ENCODE measurements at regions not wholly inside any gene's neighbourhood (a gene's known extent, or its start where the extent isn't known, plus 50 kb on each side); places are given as distances from the start of the nearest gene placed in this dataset.

- DNase-seq, result peak; percentile 59
These were observed 213.0 kb upstream of the CELF4 start for GRCh38 chr18:37778417-37779165.

DNA sequence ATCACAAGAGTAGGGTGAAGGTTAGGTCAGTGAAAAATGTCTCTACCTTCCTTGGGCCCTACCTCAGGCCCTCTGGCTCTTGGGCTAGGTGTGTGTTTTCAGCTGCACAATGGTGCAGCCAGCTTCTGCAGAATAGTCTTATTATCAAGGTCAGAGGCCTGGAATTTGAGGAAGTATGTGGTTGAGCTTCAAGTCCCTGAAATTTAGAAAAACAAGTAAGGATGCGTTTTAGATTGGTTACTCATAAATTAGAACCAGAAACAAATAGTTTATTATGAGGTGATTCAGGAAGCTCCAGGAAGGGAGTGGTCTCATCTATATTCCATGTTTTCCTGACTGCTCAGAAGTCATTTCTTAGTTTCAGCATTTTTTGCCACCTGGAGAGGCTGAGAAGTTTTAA is 204.2 kb upstream of the CELF4 start:
- no peak for DNase-seq

DNA sequence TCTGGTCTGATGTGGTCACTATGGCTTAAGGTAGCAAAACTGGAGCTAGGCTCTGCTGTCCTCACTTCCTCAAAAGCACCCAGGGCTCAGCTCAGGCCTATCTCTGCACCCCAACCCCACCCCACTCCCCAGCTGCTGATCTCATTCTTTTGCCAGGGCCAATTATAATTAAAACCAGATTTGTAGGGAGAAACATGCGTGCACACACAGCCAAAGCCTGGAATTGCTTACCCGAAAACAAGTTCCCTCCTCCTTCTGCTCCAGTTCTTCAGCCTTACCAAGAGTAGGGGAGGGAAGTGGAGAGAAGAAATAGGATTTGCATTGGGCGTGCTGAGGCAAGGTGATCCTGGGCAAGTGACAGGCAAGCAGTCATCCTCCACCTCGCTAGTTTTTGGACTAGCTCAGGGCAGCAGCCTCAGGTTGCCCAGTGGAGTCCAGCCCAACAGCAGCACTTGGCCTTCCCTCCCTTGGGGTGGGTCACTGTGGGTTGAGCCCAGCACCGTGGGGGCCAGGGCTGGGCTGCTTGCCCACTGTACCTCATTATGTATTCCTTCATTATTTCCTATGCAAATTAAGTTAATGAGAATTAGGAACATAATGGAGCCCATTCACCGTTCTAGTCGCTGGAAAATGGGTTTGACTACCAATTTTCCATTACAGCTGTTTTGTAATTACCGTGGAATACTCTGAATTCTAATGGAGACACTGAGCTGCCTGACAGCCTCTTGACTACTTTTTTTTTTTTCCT is 199.1 kb upstream of the CELF4 start:
- DNase-seq, result no peak

DNA sequence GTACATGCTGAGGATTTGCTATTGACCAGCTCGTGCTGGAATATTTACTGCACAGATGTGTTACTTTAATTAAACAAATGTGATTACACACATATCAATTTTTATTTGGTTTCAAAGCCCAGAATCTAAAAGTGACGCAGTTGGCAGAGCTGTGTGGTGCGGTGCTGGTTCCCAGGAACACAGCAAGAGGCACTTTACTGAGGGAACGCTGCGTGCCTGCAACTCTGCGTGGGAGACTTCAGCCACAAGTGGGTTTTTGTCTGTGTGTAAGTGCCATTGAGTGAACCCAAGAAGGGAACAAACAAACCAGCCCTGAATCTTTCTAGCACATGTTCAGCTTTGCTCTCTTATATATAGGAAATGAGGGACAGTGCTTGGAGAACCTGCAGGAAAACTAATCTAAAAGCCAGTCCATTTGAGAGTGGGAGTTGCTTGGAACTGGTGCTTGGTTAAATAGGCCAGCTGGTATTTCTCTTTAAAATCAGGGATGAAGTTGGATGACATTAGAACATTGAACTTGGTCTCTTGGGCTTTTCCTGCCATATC is 196.6 kb upstream of the CELF4 start:
- DNase-seq, result no peak

DNA sequence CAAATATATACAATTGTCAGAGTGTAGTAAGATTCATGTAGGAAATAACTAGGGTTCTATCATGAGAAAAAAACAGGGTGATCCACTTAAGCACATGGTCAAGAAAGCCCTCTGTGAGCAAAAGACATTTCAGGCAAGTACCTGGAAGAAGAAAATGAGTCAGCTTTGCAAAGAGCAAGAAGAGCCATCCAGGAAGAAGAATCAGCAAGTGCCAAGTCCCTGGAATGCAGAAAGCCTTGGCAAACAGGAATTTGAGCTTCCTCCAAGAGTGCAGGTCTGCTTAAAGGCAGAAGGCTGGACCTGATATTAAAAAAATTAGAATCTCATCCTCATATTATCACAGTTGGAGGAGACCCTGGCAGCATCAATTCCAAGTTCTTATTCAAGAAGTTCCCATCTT is 188.5 kb upstream of the CELF4 start:
- DNase-seq, result no peak

GRCh38 chr18:37742436-37742835 is 176.8 kb upstream of the CELF4 start:
- DNase-seq, result no peak

GRCh38 chr18:37741032-37741623 is 175.5 kb upstream of the CELF4 start:
- no peak for DNase-seq

DNA sequence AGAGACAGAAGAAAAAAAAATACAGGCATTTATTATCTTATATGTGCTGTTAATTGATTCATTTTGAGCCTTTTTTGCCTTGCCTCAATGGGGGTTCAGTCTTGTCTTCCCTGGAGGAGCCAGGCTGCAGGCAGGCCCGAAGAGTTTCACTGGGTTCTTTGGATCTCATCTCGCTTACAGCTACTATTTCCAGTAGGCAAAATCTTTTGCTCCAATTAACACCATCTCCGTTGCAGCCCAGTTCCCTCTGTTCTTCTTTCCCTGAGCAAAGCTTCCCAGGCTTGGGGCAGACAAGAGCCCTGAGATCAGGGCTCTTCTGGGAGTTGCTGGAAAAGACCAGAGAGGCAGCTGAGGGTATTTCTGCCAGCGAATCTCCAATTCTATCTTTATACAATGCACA is 168.8 kb upstream of the CELF4 start:
- DNase-seq, result no peak

DNA sequence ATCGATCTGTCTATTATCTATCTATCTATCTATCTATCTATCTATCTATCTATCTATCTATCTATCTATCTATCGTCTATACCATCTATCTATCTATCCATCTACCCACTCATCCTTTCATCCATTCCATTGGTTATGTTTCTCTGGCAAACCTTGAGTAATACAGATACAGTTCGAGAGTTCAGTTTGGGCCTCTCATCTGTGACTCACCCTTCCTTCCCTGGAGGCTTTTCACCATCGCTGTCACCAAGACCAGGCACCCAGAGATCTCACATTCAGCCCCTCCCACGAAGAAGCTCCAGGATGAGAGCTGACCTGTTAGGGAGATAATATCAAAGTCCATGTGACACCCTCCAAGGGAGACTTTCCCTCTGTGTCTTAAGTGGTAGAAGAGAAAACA is 164.1 kb upstream of the CELF4 start:
- DNase-seq, result no peak

- DNase-seq, result no peak
These were observed 158.6 kb upstream of the CELF4 start for GRCh38 chr18:37724206-37724605.

DNA sequence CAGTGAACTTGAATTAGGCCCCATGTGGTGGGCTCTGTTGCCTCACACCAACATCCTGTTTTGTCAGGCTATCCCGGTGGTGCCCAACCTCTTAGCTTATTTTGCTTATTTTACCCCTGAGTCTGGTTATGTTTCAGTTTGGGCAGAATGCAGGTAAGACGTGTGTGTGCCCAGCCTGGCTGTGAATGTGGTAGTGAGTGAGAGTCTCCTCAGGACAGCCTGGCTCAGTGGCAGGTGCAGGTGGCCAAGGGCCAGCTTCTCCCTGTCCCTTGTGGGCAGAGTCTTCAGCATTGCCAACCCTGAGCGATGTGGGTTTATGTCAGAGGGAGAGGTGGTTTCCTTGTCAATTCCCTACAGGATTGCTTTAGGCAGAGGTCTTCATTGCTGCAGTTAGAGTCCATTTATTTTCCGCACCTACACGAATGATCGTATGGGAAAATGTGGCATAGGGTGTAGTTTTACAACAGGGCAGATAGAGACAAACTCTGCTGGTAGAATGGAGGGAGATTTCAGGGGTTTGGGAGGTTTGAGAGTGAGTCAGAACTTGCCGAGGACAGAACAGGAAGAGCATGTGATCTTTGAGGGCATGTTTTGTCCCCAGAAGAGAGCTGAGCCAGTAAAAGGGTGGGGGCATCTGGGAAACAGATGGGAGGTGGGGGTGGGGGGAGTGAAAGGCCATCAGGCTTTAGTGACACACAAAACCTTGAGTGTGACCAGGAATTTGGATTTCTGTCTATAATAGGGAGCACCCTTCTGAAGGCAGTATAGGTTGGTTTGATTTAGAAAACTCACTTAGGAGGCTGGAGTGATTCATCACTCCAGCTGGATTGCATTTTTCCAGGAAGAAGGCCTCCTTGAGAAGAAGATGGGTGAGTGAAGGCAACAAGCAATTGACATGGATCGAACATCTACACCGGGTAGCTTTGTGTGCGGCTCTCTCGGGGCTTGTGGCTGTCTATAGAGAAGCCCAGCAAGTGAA is 156.2 kb upstream of the CELF4 start:
- no peak for DNase-seq

- no peak for DNase-seq
These were observed 155.1 kb upstream of the CELF4 start for GRCh38 chr18:37720663-37721062.

DNA sequence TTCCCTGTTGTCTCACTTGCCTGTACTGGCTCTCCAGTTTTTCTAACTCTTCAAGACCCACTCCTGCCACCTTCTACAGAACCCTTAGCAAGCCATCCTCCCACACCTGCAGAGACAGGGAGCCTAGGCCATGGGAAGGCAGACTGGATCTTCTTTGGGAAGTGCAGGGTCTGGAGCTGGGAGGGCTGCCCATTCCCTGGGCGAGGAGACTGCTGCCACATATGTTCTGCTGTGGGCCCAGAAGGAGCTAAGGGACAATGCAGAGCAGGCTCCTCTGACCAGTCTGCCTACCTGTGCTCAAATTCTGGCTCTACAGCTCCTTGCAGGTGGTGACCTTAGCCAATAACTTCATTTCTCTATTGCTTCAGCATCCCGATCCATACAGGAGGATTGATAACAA is 152.1 kb upstream of the CELF4 start:
- DNase-seq, result no peak

DNA sequence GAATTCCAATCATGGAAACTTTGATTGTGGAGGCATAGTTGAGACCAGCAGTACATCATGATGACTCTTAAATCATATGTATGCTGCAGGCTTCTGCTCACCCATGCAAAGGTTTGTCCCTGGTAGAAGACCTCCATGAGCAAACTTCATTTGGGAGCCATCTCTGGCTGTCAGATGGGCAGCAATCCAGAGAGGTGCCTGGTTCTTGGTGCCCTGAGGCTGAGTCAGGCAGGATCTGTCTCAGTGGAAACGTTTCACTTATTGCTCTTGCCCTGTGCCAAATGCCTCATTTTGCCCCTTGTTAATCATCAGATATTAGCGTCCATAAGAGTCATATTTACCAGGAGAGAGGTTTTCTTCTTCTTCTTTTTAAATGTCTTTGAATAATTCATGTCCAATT is 151.5 kb upstream of the CELF4 start:
- DNase-seq, result no peak

- no peak for DNase-seq
These were observed 150.6 kb upstream of the CELF4 start for GRCh38 chr18:37716106-37716735.

DNA sequence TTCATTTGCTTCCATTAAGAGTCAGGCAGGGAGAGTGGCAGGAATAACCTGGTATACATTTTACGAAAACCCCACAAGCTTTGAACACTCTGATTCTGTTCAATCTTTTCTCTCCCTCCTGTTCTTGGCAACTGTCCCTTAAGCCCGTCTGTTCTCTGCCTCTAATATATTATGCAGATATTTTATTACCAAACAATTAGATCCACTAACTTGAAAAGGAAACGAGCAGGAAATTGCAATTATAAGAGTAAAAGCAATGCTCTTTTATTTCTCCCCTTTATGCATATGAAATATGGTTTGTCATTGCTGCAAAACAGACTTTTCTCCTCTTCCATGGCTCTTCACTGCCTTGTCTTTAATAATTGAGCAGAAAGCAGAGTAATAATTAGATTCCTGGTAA is 149.1 kb upstream of the CELF4 start:
- DNase-seq, result no peak

DNA sequence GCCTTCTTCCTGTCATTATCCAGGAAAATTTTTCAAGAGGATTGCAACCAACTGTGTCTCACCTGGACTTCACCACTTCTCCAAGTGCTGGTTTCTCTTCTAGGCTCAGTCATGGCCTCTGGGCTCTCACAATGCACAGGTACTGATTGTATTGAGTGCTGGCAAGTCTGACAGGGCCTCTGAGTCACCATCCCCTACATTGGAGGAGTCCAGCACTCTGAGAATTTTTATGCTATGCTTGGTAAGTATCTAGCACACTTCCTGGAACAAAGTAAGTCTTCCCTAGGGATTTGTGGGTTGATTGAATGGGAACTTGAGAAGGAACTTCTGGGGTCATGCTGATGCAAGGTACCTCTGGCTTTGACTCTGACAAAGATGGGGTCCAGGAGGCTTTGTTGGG is 147.2 kb upstream of the CELF4 start:
- no peak for DNase-seq

- DNase-seq, result no peak
These were observed 146.3 kb upstream of the CELF4 start for GRCh38 chr18:37711766-37712505.

DNA sequence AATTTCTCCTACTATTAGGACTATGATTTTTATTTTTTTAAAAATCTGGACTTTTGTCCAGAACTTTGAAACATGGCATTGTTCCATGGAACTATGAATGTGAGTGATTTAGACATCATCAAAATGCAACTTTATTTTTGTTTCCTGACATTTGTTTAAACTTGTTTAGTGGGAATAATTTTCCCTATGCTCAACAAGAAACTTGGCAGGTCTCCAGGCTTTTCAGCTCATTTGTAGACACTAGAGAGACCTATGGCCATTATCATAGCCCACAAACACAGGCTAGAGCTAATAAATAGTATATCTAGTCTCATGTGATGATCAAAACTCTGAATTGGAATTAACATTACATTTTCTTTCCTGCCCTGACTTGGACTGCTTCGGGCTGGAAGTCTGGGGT is 145.1 kb upstream of the CELF4 start:
- no peak for DNase-seq

GRCh38 chr18:37709740-37710139 is 144.1 kb upstream of the CELF4 start:
- no peak for DNase-seq

GRCh38 chr18:37705016-37705415 is 139.4 kb upstream of the CELF4 start:
- DNase-seq, result no peak

- DNase-seq, result no peak
These were observed 137.2 kb upstream of the CELF4 start for GRCh38 chr18:37702841-37703240.
